Activated CD8-positive, alpha-beta memory T cell treated with anti-CD3 and anti-CD28 coated beads, Interleukin-2, amount 50 U/mL, for 1 hour (primary cell): ENCODE measurements at regions not wholly inside any gene's neighbourhood (a gene's known extent, or its start where the extent isn't known, plus 50 kb on each side); places are given as distances from the start of the nearest gene placed in this dataset.

ENCODE experiments used
- DNase-seq: peaks from one replicate; pipeline ENCODE4 v3.0.0-alpha.2; 2020; ENCODE audit errors: extremely low read depth

GRCh38 chr4:19324184-19324583 is 927.5 kb upstream of the SLIT2 start:
- no peak for DNase-seq

DNA sequence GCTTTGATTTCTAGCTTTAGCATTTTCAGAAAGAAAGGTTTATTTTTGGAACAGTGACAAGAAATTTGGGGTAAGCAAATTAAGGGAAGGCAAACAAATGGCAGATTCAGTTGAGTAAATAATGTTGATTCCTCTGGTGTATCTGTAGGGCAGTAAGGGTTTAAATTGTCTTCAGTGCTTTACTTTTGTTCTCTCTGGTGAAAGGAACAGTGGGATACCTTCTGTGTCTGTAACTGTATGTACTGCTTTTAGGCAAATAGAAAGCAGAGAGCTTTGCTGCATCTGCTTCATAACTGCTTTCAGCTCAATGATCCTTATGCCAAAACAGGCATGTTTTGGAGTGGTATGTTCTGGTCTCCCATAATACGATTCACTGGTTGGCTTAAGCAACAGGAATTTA is 932.1 kb upstream of the SLIT2 start:
- no peak for DNase-seq

- no peak for DNase-seq
Measured at GRCh38 chr4:19317377-19317776, 934.3 kb upstream of the SLIT2 start.

DNA sequence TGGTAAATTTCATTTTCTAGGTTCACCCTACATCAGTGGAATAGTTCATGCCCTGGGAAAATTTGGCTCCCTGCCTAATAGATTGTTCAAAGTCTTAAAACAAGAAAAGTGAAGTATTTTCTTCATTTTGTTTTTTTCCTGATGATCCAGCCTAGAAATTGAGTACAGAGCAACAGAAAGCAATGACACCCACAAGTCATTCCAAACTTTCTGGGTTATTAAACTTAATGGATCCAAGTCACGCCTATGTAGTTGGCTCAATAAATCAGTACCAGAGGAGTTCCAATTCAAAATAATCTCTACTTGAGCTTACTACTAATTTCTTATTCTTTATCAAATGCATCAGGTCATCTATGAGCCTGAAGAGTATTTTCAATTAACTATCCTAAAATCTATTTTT is 937.6 kb upstream of the SLIT2 start:
- DNase-seq: no peak

GRCh38 chr4:19309378-19309777 is 942.3 kb upstream of the SLIT2 start:
- no peak for DNase-seq

DNA sequence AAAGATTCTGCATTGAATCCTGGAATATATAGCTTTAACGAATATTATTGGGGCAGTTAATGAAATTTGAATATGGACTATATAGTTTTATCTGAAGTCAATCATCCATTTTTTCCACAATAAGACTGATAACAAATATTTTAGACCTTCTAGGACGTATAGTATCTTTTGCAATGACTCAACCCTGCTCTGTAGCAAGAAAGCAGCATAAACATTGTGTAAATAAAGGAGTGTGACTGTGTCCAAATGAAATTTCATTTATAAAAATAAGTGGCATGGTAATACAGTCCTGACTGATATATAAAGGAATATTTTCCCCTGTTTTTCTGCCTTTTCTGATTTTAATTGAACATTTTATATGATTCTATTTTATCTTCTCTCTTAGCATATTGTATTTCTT is 947.7 kb upstream of the SLIT2 start:
- no peak for DNase-seq

GRCh38 chr4:19301527-19301926 is 950.2 kb upstream of the SLIT2 start:
- no peak for DNase-seq

DNA sequence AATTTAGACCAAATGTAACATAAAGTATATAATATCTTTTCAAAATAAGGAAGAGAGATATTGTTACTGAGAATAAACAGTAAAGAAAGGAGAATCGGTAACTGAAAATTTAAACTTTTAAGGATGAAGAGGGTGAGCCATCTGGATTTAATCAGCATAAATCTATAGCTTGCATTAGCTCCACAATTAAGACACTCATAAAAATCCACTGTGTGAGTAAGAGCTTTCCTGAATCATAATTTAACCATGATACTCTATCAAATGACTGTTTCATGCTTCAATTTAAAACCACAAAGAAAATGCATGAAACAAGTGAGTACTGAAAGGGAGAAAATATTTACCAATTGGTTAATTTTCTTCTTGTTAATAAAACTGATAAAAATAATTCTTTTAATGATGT is 951.5 kb upstream of the SLIT2 start:
- no peak for DNase-seq

DNA sequence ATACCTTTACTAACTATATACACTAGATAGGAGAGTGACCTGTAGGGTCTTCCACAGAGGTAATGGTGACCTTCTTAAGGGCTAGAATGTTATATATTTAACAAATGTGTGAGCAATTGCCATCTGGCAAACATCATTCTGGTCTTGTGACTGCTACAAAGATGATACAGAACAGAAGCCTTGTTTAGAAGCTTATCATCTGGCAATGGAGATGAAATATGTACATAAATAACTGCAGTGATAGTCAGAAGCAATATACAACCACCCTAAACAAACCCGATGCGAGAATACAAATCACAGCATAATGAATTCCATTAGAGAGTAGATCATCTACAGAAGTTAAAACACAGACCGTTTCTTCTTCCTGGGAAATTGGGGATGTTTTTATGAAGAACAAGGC is 952.7 kb upstream of the SLIT2 start:
- DNase-seq: no peak

DNA sequence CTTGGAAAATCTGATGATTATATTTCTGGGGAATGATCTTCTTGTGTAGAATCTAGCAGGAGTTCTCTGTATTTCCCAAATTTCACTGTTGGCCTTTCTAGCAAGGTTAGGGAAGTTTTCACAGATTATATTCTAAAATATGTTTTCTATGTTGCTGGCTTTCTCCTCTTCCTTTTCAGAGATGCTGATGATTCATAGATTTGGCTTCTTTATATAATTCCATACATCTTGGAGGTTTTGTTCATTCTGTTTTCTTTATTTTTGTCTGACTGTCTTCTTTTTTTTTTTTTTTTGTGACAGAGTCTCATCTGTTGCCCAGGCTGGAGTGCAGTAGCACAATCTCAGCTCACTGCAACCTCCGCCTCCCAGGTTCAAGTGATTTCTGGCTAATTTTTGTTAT is 957.9 kb upstream of the SLIT2 start:
- no peak for DNase-seq

DNA sequence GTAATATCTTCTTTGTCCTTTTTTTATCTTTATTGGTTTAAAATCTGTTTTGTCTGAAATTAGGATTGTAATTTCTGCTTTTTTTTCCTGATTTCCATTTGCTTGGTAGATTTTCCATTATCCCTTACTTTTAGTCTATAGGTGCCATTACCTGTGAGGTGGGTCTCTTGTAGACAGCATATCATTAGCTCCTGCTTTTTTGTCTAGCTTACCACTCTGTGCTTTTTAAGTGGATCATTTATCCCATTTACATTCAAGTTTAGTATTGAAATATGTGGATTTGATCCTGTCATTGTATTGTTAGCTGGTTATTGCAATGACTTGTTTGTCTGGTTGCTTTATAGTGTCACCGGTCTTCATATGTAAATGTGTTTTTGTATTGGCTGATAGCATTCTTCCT is 958.6 kb upstream of the SLIT2 start:
- no peak for DNase-seq

DNA sequence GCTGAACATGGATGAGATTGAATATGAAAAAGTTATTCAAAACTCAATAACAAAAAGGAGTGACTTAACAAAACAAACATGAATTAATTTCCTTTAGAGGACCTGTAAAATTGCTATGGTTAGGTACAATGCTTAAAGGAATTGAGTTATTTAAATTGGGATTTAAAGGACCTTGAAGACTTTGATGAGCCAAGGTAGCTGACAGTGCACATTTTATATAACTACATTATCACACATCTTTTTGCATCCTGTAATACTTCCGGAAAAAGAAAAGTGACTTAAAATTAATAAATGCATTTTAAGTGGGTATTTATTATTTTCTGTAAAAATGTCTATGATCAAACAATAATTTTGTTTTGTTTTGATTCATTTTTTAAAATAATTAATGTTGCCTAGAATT is 964.8 kb upstream of the SLIT2 start:
- no peak for DNase-seq

DNA sequence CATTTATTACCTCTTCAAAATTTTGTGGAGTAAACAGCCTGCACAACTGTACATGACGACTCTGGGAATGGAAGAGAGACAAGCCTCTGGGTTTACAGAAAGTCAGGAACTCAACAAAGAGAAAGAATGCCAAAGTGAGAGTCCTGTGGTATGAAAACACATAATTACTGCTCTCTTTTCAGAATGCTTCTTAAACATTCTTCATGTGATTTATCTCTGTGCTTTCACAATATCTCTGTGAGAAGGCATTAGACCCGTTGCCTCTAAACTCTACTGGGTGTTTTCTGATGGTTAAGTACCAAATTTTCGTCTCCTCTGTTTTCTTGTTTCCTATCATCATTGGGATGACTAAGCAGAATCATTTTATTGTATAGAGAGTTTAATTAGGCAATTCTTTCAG is 966.6 kb upstream of the SLIT2 start:
- DNase-seq: no peak

- DNase-seq: no peak
Measured at GRCh38 chr4:19278665-19279064, 973.0 kb upstream of the SLIT2 start.

- no peak for DNase-seq
Measured at GRCh38 chr4:19266566-19266965, 985.1 kb upstream of the SLIT2 start.

GRCh38 chr4:19262467-19262866 is 989.2 kb upstream of the SLIT2 start:
- DNase-seq: no peak

- no peak for DNase-seq
Measured at GRCh38 chr4:19260346-19260745, 991.4 kb upstream of the SLIT2 start.

DNA sequence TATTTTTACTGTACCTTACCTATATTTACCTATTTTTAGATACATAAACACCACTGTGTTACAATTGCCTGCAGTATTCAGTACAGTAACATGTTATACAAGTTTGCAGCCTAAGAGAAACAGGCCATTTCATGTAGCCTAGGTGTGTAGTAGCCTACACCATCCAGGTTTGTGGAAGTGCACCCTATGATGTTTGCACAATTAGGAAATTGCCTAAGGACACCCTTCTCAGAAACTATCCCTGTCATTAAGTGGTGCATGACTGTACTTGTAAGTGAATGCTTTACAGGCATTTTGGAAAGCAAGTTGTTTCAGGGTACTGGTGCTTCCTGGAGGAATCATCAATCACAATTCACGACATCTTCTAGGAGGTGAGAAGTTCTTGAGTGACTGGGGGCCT is 991.8 kb upstream of the SLIT2 start:
- no peak for DNase-seq

- no peak for DNase-seq
Measured at GRCh38 chr4:19256823-19257222, 994.9 kb upstream of the SLIT2 start.

- DNase-seq: no peak
Measured at GRCh38 chr4:19254486-19254885, 997.2 kb upstream of the SLIT2 start.

DNA sequence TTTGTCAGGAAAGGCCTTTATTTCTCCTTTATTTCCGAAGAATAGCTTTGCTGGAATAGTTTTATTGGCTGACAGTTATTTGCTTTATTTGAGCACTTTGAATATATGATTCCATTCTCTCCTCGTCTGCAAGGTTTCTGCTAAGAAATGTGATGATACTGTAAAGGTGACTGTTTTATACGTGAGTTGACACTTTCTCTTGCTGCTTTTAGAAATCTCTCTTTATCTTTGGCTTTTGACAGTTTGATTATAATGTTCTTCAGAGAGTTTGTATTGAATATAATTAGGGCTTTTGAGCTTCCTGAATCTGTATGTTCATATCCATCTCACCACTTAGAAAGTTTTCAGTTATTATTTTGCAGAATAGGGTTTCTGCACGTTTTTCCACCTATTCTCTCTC is 1003.7 kb upstream of the SLIT2 start:
- no peak for DNase-seq

- DNase-seq: no peak
Measured at GRCh38 chr4:19241895-19242294, 1009.8 kb upstream of the SLIT2 start.

DNA sequence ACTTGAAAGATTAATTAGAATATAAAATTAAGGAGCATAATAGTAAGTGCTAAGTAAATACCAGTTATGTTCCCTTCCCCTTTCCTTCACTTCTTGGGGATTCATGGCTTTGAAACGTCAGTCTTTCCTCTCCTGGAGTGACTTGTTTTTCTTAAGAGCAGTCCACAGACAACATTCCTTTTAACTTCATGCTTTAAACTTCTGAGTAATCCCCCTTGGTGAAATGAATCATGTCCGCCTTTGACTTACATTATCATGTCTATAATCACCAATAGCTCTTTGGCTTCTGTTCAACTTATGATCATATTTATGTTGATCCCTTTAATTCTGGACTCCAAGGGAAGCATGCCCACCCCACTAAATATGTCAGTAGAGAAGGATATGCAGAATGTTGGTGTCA is 1012.1 kb upstream of the SLIT2 start:
- DNase-seq: no peak

DNA sequence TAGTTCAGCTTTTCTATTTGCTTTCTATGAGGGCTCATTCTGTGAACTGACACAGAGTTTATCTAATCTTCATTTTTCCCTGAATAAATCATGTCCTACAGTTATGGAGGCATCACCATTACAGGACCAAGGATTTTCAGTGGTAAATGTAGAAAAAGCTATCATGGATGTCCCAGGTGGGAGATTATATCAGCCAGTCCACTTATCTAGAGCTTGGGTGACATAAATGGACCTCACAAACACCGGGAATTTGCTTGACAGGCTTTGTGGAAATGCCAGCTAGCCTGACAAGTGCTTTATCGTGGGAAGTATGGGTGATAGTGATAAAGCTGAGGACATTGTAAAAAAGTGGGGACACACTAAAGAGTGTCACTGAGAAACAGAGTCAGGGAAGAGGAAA is 1015.2 kb upstream of the SLIT2 start:
- DNase-seq: no peak

GRCh38 chr4:19230906-19231545 is 1020.7 kb upstream of the SLIT2 start:
- no peak for DNase-seq
